HL-60 (cell line): ENCODE measurements at regions not wholly inside any gene's neighbourhood (a gene's known extent, or its start where the extent isn't known, plus 50 kb on each side); places are given as distances from the start of the nearest gene placed in this dataset.

Source experiments
- CTCF ChIP-seq: IDR thresholded peaks from one replicate; pipeline ENCODE4 v1.5.1; 2011; ENCODE audit warnings: low read length, control low read depth, inconsistent platforms; ENCODE audit not compliant: insufficient read depth
- GABPA ChIP-seq: IDR thresholded peaks from 2 replicates; pipeline ENCODE4 v1.6.1; 2012; ENCODE audit warnings: low read depth
- POLR2AphosphoS5 ChIP-seq: IDR thresholded peaks from 2 replicates; pipeline ENCODE4 v1.6.1; 2012; ENCODE audit warnings: low read depth
- SPI1 ChIP-seq: IDR thresholded peaks from 2 replicates; pipeline ENCODE4 v1.6.1; 2012; ENCODE audit warnings: low read depth, mild to moderate bottlenecking, borderline replicate concordance
- TF ChIP-seq, protein P1 (sequence below): IDR thresholded peaks from 2 replicates; pipeline ENCODE4 v1.6.1; 2012; ENCODE audit warnings: low read depth; ENCODE audit not compliant: insufficient replicate concordance

DNA sequence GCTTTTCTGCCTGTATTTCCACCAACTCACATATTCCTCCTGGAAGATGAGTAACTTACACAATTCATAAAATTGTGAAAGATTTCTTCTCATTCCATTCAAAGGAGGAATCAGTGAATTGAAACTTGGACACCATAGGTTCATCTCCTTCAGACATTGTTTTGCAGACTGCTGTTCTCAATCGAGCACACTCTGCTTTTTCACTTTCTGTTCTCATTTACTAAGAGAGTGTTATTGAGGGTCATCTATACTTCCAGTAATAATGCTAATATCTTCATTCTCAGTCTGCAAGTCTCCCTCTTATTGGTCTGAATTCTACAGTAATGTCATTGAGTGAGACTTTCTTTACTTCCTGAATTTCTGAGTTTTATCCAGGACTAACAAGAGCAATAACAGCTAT is 67.5 kb upstream of the FUT9 start:
- TF ChIP-seq CTCF (no peak), POLR2AphosphoS5 (no peak), SPI1 (no peak), GABPA (no peak)
- TF ChIP-seq, protein P1, sequence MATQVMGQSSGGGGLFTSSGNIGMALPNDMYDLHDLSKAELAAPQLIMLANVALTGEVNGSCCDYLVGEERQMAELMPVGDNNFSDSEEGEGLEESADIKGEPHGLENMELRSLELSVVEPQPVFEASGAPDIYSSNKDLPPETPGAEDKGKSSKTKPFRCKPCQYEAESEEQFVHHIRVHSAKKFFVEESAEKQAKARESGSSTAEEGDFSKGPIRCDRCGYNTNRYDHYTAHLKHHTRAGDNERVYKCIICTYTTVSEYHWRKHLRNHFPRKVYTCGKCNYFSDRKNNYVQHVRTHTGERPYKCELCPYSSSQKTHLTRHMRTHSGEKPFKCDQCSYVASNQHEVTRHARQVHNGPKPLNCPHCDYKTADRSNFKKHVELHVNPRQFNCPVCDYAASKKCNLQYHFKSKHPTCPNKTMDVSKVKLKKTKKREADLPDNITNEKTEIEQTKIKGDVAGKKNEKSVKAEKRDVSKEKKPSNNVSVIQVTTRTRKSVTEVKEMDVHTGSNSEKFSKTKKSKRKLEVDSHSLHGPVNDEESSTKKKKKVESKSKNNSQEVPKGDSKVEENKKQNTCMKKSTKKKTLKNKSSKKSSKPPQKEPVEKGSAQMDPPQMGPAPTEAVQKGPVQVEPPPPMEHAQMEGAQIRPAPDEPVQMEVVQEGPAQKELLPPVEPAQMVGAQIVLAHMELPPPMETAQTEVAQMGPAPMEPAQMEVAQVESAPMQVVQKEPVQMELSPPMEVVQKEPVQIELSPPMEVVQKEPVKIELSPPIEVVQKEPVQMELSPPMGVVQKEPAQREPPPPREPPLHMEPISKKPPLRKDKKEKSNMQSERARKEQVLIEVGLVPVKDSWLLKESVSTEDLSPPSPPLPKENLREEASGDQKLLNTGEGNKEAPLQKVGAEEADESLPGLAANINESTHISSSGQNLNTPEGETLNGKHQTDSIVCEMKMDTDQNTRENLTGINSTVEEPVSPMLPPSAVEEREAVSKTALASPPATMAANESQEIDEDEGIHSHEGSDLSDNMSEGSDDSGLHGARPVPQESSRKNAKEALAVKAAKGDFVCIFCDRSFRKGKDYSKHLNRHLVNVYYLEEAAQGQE = no peak
